Stimulated activated CD8-positive, alpha-beta memory T cell treated with anti-CD3 and anti-CD28 coated beads, Interleukin-2, amount 100 ng/mL, for 48 hours (primary cell): ENCODE measurements at regions not wholly inside any gene's neighbourhood (a gene's known extent, or its start where the extent isn't known, plus 50 kb on each side); places are given as distances from the start of the nearest gene placed in this dataset.

Experiments used
- DNase-seq, 2 donors: peaks; one replicate each; pipeline ENCODE4 v3.0.0-alpha.2; 2020; ENCODE audit warnings: low read depth in 2 of 2

- no peak for DNase-seq
Observed at GRCh38 chr18:72470391-72470790, 73.8 kb downstream of the CBLN2 start.

GRCh38 chr18:72468021-72468710 lies 76.0 kb downstream of the CBLN2 start:
- no peak for DNase-seq

GRCh38 chr18:72460210-72460680 lies 83.9 kb downstream of the CBLN2 start:
- DNase-seq: no peak

- DNase-seq: no peak
Observed at GRCh38 chr18:72458271-72458670, 85.9 kb downstream of the CBLN2 start.

- DNase-seq: no peak
Observed at GRCh38 chr18:72456802-72457201, 87.3 kb downstream of the CBLN2 start.

- DNase-seq: no peak
Observed at GRCh38 chr18:72452328-72452727, 91.8 kb downstream of the CBLN2 start.

GRCh38 chr18:72444798-72445155 lies 99.4 kb downstream of the CBLN2 start:
- DNase-seq: no peak

GRCh38 chr18:72444111-72444797 lies 99.9 kb downstream of the CBLN2 start:
- DNase-seq: no peak

- no peak for DNase-seq
Observed at GRCh38 chr18:72436401-72436800, 107.7 kb downstream of the CBLN2 start.

- DNase-seq: no peak
Observed at GRCh38 chr18:72433756-72434155, 110.4 kb downstream of the CBLN2 start.

- DNase-seq: no peak
Observed at GRCh38 chr18:72427721-72428120, 116.4 kb downstream of the CBLN2 start.

GRCh38 chr18:72419914-72420313 lies 124.2 kb downstream of the CBLN2 start:
- no peak for DNase-seq

GRCh38 chr18:72412927-72413326 lies 131.2 kb downstream of the CBLN2 start:
- no peak for DNase-seq

GRCh38 chr18:72411261-72411660 lies 132.9 kb downstream of the CBLN2 start:
- no peak for DNase-seq

GRCh38 chr18:72410399-72410798 lies 133.7 kb downstream of the CBLN2 start:
- no peak for DNase-seq

- DNase-seq: no peak
Observed at GRCh38 chr18:72409903-72410302, 134.2 kb downstream of the CBLN2 start.

- no peak for DNase-seq
Observed at GRCh38 chr18:72407048-72407447, 137.1 kb downstream of the CBLN2 start.

- DNase-seq: no peak
Observed at GRCh38 chr18:72391951-72392350, 152.2 kb downstream of the CBLN2 start.

- no peak for DNase-seq
Observed at GRCh38 chr18:72391427-72391826, 152.7 kb downstream of the CBLN2 start.

GRCh38 chr18:72378016-72378415 lies 166.1 kb downstream of the CBLN2 start:
- no peak for DNase-seq

- no peak for DNase-seq
Observed at GRCh38 chr18:72376256-72376655, 167.9 kb downstream of the CBLN2 start.

GRCh38 chr18:72375618-72376017 lies 168.5 kb downstream of the CBLN2 start:
- DNase-seq: no peak

GRCh38 chr18:72372076-72372475 lies 172.1 kb downstream of the CBLN2 start:
- DNase-seq: no peak

- no peak for DNase-seq
Observed at GRCh38 chr18:72368308-72368707, 175.8 kb downstream of the CBLN2 start.
